Loucy (cell line): ENCODE measurements at regions not wholly inside any gene's neighbourhood (a gene's known extent, or its start where the extent isn't known, plus 50 kb on each side); places are given as distances from the start of the nearest gene placed in this dataset.

Experiments
- H2AFZ ChIP-seq: fragments of 200-600 bp; sonication (generic); 2 replicates; pipeline ENCODE4 v1.6.0; 2016; ENCODE audit warnings: antibody characterized with exemption, mild to moderate bottlenecking, low read length, moderate library complexity
- H3F3A ChIP-seq: fragments of 200-600 bp; 2 replicates; pipeline ENCODE4 v1.6.0; 2016; ENCODE audit warnings: antibody characterized with exemption, low read depth, mild to moderate bottlenecking
- H3K27me3 ChIP-seq: fragments of 200-600 bp; sonication (generic); 2 replicates; pipeline ENCODE4 v1.6.1; 2014; ENCODE audit warnings: low read length, mild to moderate bottlenecking; ENCODE audit not compliant: insufficient read depth, poor library complexity, severe bottlenecking
- H3K36me3 ChIP-seq: fragments of 200-600 bp; sonication (generic); 2 replicates; pipeline ENCODE4 v1.6.1; 2016; ENCODE audit warnings: low read length; ENCODE audit not compliant: insufficient read depth
- H3K4me1 ChIP-seq: fragments of 200-600 bp; sonication (generic); 2 replicates; pipeline ENCODE4 v1.5.1; 2014; ENCODE audit warnings: low read length, mild to moderate bottlenecking; ENCODE audit not compliant: insufficient read depth, poor library complexity, severe bottlenecking
- H3K4me2 ChIP-seq: fragments of 200-600 bp; sonication (generic); 2 replicates; pipeline ENCODE4 v1.6.0; 2014; ENCODE audit warnings: antibody characterized with exemption, low read length, low read depth, mild to moderate bottlenecking; ENCODE audit not compliant: poor library complexity, severe bottlenecking
- H3K4me3 ChIP-seq: fragments of 200-600 bp; sonication (generic); 2 replicates; pipeline ENCODE4 v1.5.1; 2014; ENCODE audit warnings: low read length, mild to moderate bottlenecking, mixed read lengths; ENCODE audit not compliant: poor library complexity, severe bottlenecking
- H3K79me2 ChIP-seq: fragments of 200-600 bp; sonication (generic); 2 replicates; pipeline ENCODE4 v1.6.1; 2014; ENCODE audit warnings: low read length; ENCODE audit not compliant: insufficient read depth
- H3K9ac ChIP-seq: fragments of 200-600 bp; sonication (generic); 2 replicates; pipeline ENCODE4 v1.6.0; 2014; ENCODE audit warnings: mild to moderate bottlenecking, low read depth, low read length, moderate library complexity; ENCODE audit not compliant: poor library complexity, severe bottlenecking
- H3K9me2 ChIP-seq: fragments of 200-600 bp; sonication (generic); replicated peaks from 2 replicates; pipeline ENCODE4 v1.6.1; 2016; ENCODE audit warnings: low read depth, low read length, mixed read lengths
- H3K9me3 ChIP-seq: fragments of 200-600 bp; sonication (generic); 2 replicates; pipeline ENCODE4 v1.6.1; 2014; ENCODE audit warnings: mild to moderate bottlenecking, antibody characterized with exemption, low read length, low read depth; ENCODE audit not compliant: insufficient read depth
- H4K20me1 ChIP-seq: fragments of 200-600 bp; sonication (generic); 2 replicates; pipeline ENCODE4 v1.6.0; 2014; ENCODE audit warnings: antibody characterized with exemption, low read length, mild to moderate bottlenecking; ENCODE audit not compliant: insufficient read depth, poor library complexity, severe bottlenecking
- EZH2phosphoT487 ChIP-seq: fragments of 200-600 bp; IDR thresholded peaks from 2 replicates; pipeline ENCODE4 v1.6.1; 2018; ENCODE audit warnings: antibody characterized with exemption, mild to moderate bottlenecking, moderate library complexity, borderline replicate concordance
- TF ChIP-seq, protein P1 (sequence below): fragments of 200-600 bp; sonication (generic); conservative IDR thresholded peaks from 2 replicates; pipeline ENCODE4 v1.5.1; 2014; ENCODE audit warnings: mild to moderate bottlenecking, antibody characterized with exemption, low read length

DNA sequence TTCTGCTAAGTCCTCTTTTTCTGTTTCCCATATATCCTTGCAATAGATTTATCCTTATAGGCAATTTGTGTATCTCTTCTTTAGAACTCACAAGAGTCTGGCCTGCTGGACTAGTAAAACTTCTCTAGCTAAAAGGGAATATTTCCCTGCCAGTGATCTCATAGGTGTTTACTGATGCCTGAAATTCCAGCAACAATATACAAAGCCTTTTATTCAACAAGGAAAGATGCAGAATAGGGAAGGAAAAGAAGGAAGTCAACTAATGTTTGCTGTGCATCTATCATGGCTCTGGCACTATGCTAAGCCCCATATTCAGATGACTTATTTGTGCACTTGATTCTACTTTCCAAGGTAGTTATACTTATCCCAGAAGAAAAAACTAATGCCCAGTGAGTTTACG is 160.0 kb upstream of the DMRTA1 start:
- no peaks in the 10 kb centered on the region for H3K36me3 ChIP-seq
- TF ChIP-seq, protein P1, sequence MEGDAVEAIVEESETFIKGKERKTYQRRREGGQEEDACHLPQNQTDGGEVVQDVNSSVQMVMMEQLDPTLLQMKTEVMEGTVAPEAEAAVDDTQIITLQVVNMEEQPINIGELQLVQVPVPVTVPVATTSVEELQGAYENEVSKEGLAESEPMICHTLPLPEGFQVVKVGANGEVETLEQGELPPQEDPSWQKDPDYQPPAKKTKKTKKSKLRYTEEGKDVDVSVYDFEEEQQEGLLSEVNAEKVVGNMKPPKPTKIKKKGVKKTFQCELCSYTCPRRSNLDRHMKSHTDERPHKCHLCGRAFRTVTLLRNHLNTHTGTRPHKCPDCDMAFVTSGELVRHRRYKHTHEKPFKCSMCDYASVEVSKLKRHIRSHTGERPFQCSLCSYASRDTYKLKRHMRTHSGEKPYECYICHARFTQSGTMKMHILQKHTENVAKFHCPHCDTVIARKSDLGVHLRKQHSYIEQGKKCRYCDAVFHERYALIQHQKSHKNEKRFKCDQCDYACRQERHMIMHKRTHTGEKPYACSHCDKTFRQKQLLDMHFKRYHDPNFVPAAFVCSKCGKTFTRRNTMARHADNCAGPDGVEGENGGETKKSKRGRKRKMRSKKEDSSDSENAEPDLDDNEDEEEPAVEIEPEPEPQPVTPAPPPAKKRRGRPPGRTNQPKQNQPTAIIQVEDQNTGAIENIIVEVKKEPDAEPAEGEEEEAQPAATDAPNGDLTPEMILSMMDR, result no peak
- no peak for TF ChIP-seq EZH2phosphoT487

DNA sequence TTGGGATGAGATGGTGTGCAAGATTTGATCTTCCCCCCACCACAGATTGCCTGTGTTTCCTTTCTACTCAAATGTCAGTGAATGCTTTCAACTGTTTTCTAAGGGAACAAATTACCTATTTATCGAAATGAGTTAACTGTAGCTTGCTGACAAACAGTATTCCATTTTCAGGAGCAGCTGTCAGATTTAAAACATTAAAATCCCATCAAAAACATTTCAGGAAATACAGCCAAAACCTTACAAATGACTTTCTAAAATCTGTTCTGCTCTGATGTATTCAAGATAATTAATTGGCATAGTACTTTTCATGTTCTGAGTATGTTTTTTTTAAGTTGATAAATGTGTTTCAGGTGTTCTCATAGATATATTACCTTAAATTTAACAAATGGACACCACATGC is 158.0 kb upstream of the DMRTA1 start:
- Histone ChIP-seq H3F3A (no peaks in the 10 kb centered on the region), H4K20me1 (no peaks in the 10 kb centered on the region), H3K4me1 (no peaks in the 10 kb centered on the region), H3K27me3 (no peaks in the 10 kb centered on the region), H3K79me2 (no peaks in the 10 kb centered on the region), H3K4me2 (no peak overlapping the region), H3K4me3 (no peak overlapping the region), H3K36me3 (no peaks in the 10 kb centered on the region), H3K9me3 (no peaks in the 10 kb centered on the region), H2AFZ (no peak overlapping the region), H3K9me2 (no peaks in the 10 kb centered on the region), H3K9ac (no peak overlapping the region)
- TF ChIP-seq EZH2phosphoT487, result no peak
- TF ChIP-seq, protein P1, result no peak

More for the DNA sequence above, 160.0 kb upstream of the DMRTA1 start:
- Histone ChIP-seq H3K4me3 (no peak overlapping the region), H3K79me2 (no peaks in the 10 kb centered on the region), H3K4me2 (no peak overlapping the region), H2AFZ (no peak overlapping the region), H3K9me3 (no peaks in the 10 kb centered on the region), H3K4me1 (no peaks in the 10 kb centered on the region), H3K27me3 (no peaks in the 10 kb centered on the region), H4K20me1 (no peaks in the 10 kb centered on the region), H3F3A (no peaks in the 10 kb centered on the region), H3K9ac (no peak overlapping the region), H3K9me2 (no peaks in the 10 kb centered on the region)

DNA sequence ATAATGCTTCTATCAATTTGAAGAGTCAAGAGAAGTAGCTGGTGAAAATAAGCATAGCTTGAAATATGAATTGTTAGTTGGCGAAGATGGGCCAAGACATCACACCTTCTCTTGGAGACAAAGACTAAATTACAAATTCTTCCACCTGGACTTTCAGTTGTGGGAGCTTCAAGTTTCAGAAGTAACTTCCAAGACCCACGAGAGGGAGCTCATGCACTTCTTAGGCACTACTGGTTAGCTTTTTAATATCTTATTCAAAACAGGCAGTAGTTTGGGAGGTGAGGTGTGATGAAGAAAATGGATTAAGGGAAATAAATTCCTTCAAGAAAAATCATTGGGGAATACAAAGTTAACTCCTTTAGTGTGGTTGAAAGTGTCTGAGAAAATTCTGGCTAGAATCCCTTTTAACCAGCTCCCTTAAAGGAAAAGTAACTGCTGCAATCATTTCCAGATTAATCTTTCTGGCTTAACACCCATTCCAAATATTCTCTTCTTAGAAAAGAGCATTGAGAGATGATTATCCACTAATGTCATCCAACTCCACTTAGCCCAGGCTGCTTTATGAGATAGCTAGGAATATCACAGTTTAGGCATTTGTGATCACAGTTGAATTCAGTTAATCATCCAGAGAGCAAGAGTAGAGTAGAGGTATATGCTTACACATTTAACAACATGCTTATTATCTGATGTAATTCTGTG is 139.5 kb upstream of the DMRTA1 start:
- Histone ChIP-seq H4K20me1 (no peaks in the 10 kb centered on the region), H3K27me3 (no peaks in the 10 kb centered on the region), H3K9me3 (no peaks in the 10 kb centered on the region), H3K79me2 (no peaks in the 10 kb centered on the region), H3K36me3 (no peaks in the 10 kb centered on the region), H2AFZ (no peak overlapping the region), H3K4me2 (no peak overlapping the region), H3F3A (no peaks in the 10 kb centered on the region), H3K9ac (no peak overlapping the region), H3K9me2 (no peaks in the 10 kb centered on the region), H3K4me1 (no peaks in the 10 kb centered on the region), H3K4me3 (no peak overlapping the region)
- TF ChIP-seq EZH2phosphoT487, result no peak
- TF ChIP-seq, protein P1, result peak; percentile 56
